ENCODE measurements at regions not wholly inside any gene's neighbourhood (a gene's known extent, or its start where the extent isn't known, plus 50 kb on each side); places are given as distances from the start of the nearest gene placed in this dataset.

DNA sequence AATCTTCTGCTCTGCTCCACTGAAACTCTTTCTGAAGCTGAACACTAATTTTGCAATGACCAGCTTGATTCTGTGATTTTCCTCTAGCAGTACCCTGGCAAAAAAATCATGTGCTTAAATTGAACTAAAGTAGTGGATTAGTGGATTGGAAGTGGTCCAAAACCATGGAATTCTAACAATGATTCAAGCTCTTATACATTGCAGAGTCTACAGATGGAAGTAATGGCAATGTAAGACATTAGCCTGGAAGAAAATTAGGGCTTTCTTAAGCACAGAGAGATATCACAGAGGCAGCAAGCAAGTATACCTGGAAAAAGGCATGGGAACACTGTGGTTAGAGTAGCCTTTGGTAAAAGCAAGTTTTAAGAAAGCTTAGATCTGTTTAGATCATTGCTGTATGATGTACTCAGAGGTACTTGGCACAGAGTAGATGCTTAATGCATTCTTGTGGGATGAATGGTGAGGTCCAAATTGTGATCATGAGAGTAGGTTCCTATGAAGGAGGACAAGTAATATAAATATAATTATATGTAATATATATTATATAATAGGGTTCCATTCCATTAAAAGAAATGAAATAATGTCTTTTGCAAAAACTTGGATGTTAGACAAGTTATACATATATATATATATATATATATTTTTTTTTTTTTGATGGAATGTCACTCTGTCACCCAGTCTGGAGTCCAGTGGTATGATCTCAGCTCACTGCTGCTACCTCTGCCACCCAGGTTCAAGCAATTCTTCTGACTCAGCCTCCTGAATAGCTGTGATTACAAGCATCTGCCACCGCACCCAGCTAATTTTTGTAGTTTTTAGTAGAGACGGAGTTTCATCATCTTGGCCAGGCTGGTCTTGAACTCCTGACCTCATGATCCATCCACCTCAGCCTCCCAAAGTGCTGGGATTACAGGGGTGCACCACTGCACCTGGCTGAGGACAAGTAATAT is 172.2 kb upstream of the SCN7A start:
- TF ChIP-seq, protein P1, sequence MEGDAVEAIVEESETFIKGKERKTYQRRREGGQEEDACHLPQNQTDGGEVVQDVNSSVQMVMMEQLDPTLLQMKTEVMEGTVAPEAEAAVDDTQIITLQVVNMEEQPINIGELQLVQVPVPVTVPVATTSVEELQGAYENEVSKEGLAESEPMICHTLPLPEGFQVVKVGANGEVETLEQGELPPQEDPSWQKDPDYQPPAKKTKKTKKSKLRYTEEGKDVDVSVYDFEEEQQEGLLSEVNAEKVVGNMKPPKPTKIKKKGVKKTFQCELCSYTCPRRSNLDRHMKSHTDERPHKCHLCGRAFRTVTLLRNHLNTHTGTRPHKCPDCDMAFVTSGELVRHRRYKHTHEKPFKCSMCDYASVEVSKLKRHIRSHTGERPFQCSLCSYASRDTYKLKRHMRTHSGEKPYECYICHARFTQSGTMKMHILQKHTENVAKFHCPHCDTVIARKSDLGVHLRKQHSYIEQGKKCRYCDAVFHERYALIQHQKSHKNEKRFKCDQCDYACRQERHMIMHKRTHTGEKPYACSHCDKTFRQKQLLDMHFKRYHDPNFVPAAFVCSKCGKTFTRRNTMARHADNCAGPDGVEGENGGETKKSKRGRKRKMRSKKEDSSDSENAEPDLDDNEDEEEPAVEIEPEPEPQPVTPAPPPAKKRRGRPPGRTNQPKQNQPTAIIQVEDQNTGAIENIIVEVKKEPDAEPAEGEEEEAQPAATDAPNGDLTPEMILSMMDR (IDR thresholded peaks at IDR 0.05; ENCODE audit: extremely low read depth in 1 of 2, insufficient read depth in 1 of 2, low read depth in 1 of 2, low read length in 2 of 2), result no peak
- TF ChIP-seq MYC (IDR thresholded peaks at IDR 0.05; ENCODE audit: low read depth, low read length) (no peak), POLR2A (IDR thresholded peaks at IDR 0.05; ENCODE audit: low read depth, low read length) (no peak)
- TF ChIP-seq, protein P2, sequence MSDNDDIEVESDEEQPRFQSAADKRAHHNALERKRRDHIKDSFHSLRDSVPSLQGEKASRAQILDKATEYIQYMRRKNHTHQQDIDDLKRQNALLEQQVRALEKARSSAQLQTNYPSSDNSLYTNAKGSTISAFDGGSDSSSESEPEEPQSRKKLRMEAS (IDR thresholded peaks at IDR 0.05; ENCODE audit: insufficient read depth, insufficient read length), result no peak
